H9 (cell line): ENCODE measurements at regions not wholly inside any gene's neighbourhood (a gene's known extent, or its start where the extent isn't known, plus 50 kb on each side); places are given as distances from the start of the nearest gene placed in this dataset.

Source experiments
- DNase-seq: peaks from one replicate; pipeline ENCODE4 v3.0.0-alpha.2; 2017
- H2AFZ ChIP-seq: one replicate; pipeline ENCODE4 v1.6.1; 2013; ENCODE audit warnings: mild to moderate bottlenecking, low read length, control low read depth, moderate library complexity
- H2AK5ac ChIP-seq: 2 replicates; pipeline ENCODE4 v1.6.1; 2013; ENCODE audit warnings: low read length, control low read depth, mixed read lengths; ENCODE audit not compliant: insufficient read length
- H2BK120ac ChIP-seq: one replicate; pipeline ENCODE4 v1.6.1; 2013; ENCODE audit warnings: low read depth, mild to moderate bottlenecking, low read length, control low read depth, inconsistent platforms; ENCODE audit not compliant: poor library complexity, severe bottlenecking
- H2BK12ac ChIP-seq: 2 replicates; pipeline ENCODE4 v1.6.1; 2013; ENCODE audit warnings: low read length, control low read depth, mixed read lengths, low read depth; ENCODE audit not compliant: insufficient read length
- H2BK15ac ChIP-seq: 2 replicates; pipeline ENCODE4 v1.6.1; 2013; ENCODE audit warnings: low read depth, low read length, control low read depth
- H2BK20ac ChIP-seq: one replicate; pipeline ENCODE4 v1.6.1; 2013; ENCODE audit warnings: low read depth, mild to moderate bottlenecking, low read length, control low read depth, inconsistent platforms; ENCODE audit not compliant: poor library complexity, severe bottlenecking
- H2BK5ac ChIP-seq: 2 replicates; pipeline ENCODE4 v1.6.1; 2013; ENCODE audit warnings: low read length, control low read depth, mixed read lengths; ENCODE audit not compliant: insufficient read length
- H3K14ac ChIP-seq: 2 replicates; pipeline ENCODE4 v1.6.1; 2013; ENCODE audit warnings: low read length, control low read depth; ENCODE audit not compliant: insufficient read depth
- H3K18ac ChIP-seq: 2 replicates; pipeline ENCODE4 v1.6.1; 2013; ENCODE audit warnings: low read depth, mild to moderate bottlenecking, mixed read lengths, low read length, control low read depth; ENCODE audit not compliant: insufficient read length
- H3K23ac ChIP-seq: 2 replicates; pipeline ENCODE4 v1.6.1; 2013; ENCODE audit warnings: low read length, control low read depth, mixed read lengths, low read depth; ENCODE audit not compliant: insufficient read length
- H3K23me2 ChIP-seq: 2 replicates; pipeline ENCODE4 v1.6.1; 2013; ENCODE audit warnings: low read depth, mild to moderate bottlenecking, mixed read lengths, low read length, control low read depth; ENCODE audit not compliant: insufficient read length, poor library complexity, severe bottlenecking
- H3K27ac ChIP-seq: 2 replicates; pipeline ENCODE4 v1.5.1; 2013; ENCODE audit warnings: low read length, control low read depth, mixed read lengths, low read depth; ENCODE audit not compliant: insufficient read length
- H3K27me3 ChIP-seq: 2 replicates; pipeline ENCODE4 v1.6.1; 2013; ENCODE audit warnings: low read length, control low read depth, inconsistent platforms; ENCODE audit not compliant: insufficient read depth
- H3K4ac ChIP-seq: 2 replicates; pipeline ENCODE4 v1.6.1; 2013; ENCODE audit warnings: low read depth, mild to moderate bottlenecking, control low read depth, inconsistent platforms, low read length, moderate library complexity
- H3K4me1 ChIP-seq: 2 replicates; pipeline ENCODE4 v1.6.1; 2013; ENCODE audit warnings: low read length, control low read depth, inconsistent platforms; ENCODE audit not compliant: insufficient read depth
- H3K4me2 ChIP-seq: 2 replicates; pipeline ENCODE4 v1.6.1; 2013; ENCODE audit warnings: low read length, control low read depth, mixed read lengths; ENCODE audit not compliant: insufficient read length, insufficient read depth
- H3K56ac ChIP-seq: 2 replicates; pipeline ENCODE4 v1.6.1; 2013; ENCODE audit warnings: low read depth, mild to moderate bottlenecking, mixed read lengths, low read length, control low read depth; ENCODE audit not compliant: insufficient read length
- H3K79me1 ChIP-seq: 2 replicates; pipeline ENCODE4 v1.6.1; 2013; ENCODE audit warnings: low read depth, mild to moderate bottlenecking, moderate library complexity, low read length, control low read depth, inconsistent platforms; ENCODE audit not compliant: insufficient read depth, poor library complexity, severe bottlenecking
- H3K79me2 ChIP-seq: 2 replicates; pipeline ENCODE4 v1.6.1; 2013; ENCODE audit warnings: low read length, control low read depth, inconsistent platforms; ENCODE audit not compliant: insufficient read depth
- H3K9ac ChIP-seq: 2 replicates; pipeline ENCODE4 v1.6.1; 2013; ENCODE audit warnings: low read length, control low read depth, mixed read lengths; ENCODE audit not compliant: insufficient read length; ENCODE audit errors: extremely low read depth
- H3K9me3 ChIP-seq: one replicate; pipeline ENCODE4 v1.6.1; 2013; ENCODE audit warnings: low read depth, low read length, inconsistent platforms; ENCODE audit not compliant: control insufficient read depth
- H3T11ph ChIP-seq: one replicate; pipeline ENCODE4 v1.6.1; 2013; ENCODE audit warnings: mild to moderate bottlenecking, low read length, control low read depth, inconsistent platforms
- H4K20me1 ChIP-seq: one replicate; pipeline ENCODE4 v1.6.1; 2013; ENCODE audit not compliant: control insufficient read depth, insufficient read length, insufficient read depth
- H4K5ac ChIP-seq: 2 replicates; pipeline ENCODE4 v1.6.1; 2013; ENCODE audit warnings: low read depth, mild to moderate bottlenecking, mixed read lengths, low read length, control low read depth; ENCODE audit not compliant: insufficient read length
- H4K8ac ChIP-seq: replicated peaks from 2 replicates; pipeline ENCODE4 v1.6.1; 2013; ENCODE audit warnings: low read length, control low read depth, mixed read lengths, low read depth; ENCODE audit not compliant: insufficient read length
- H4K91ac ChIP-seq: 2 replicates; pipeline ENCODE4 v1.6.1; 2013; ENCODE audit warnings: low read depth, mild to moderate bottlenecking, moderate library complexity, mixed read lengths, low read length, control low read depth; ENCODE audit not compliant: insufficient read length
- H3K27ac Mint-ChIP-seq, 3 experiments: 2 replicates in 2 of 3; 3 replicates in 1 of 3; pipeline ENCODE4 v1.8.0; 2020 to 2021; ENCODE audit warnings: mixed read lengths in 3 of 3, mild to moderate bottlenecking in 1 of 3, moderate library complexity in 1 of 3
- H3K27me3 Mint-ChIP-seq: 2 replicates; pipeline ENCODE4 v1.8.0; 2021; ENCODE audit warnings: low read depth, mild to moderate bottlenecking, moderate library complexity, mixed read lengths
- H3K36me3 Mint-ChIP-seq, 3 experiments: 2 replicates in 2 of 3; 3 replicates in 1 of 3; pipeline ENCODE4 v1.8.0; 2020 to 2021; ENCODE audit warnings: low read depth in 3 of 3, mixed read lengths in 3 of 3; ENCODE audit not compliant: insufficient read depth in 1 of 3
- H3K4me1 Mint-ChIP-seq, 2 experiments: 2 replicates each; pipeline ENCODE4 v1.8.0; 2020; ENCODE audit warnings: mixed read lengths in 2 of 2
- H3K4me3 Mint-ChIP-seq, 2 experiments: 2 replicates in 1 of 2; 3 replicates in 1 of 2; pipeline ENCODE4 v1.8.0; 2020 to 2021; ENCODE audit warnings: mild to moderate bottlenecking in 2 of 2, mixed read lengths in 2 of 2, moderate library complexity in 1 of 2
- H3K9me3 Mint-ChIP-seq, 2 experiments: 2 replicates in 1 of 2; 3 replicates in 1 of 2; pipeline ENCODE4 v1.8.0; 2020; ENCODE audit warnings: mild to moderate bottlenecking in 2 of 2, mixed read lengths in 2 of 2, moderate library complexity in 1 of 2
- CTCF ChIP-seq: fragments of 200-600 bp; sonication (generic); conservative IDR thresholded peaks from 3 replicates; pipeline ENCODE4 v1.8.0; 2021; ENCODE audit warnings: antibody characterized with exemption, mild to moderate bottlenecking
- WGBS: extraction: QIAGEN DNeasy Blood & Tissue Kit; methylation state at CpG from one replicate; pipeline ENCODE4 v1.1.7; 2013; ENCODE audit warnings: missing lambda C conversion rate, low lambda C conversion rate, mixed read lengths; ENCODE audit not compliant: insufficient read length; ENCODE audit errors: extremely low coverage; 5-methylcytosine and 5-hydroxymethylcytosine counted together

- H3K9me3 ChIP-seq: no peaks in the 10 kb centered on the region
- no peak overlapping the region for H2BK120ac ChIP-seq
- no peak overlapping the region for H2BK20ac ChIP-seq
- TF ChIP-seq CTCF: no peak
- no peak overlapping the region for H3K4me3 Mint-ChIP-seq
- H3T11ph ChIP-seq: no peak overlapping the region
- no peak overlapping the region for H2BK12ac ChIP-seq
- H3K9ac ChIP-seq: no peak overlapping the region
- H3K4me2 ChIP-seq: no peak overlapping the region
- peak overlapping the region in 2 of 3 experiments; percentile 15 to 81; a peak in 2 of 7 replicates for H3K27ac Mint-ChIP-seq
- H3K79me2 ChIP-seq: no peaks in the 10 kb centered on the region
- no peak overlapping the region for H3K4ac ChIP-seq
- no peak overlapping the region for H2BK15ac ChIP-seq
- no peaks in the 10 kb centered on the region for H3K27me3 Mint-ChIP-seq
- no peak overlapping the region; the same call in 1 of the 2 replicates for H3K14ac ChIP-seq
- no peak overlapping the region for H3K23ac ChIP-seq
- H3K23me2 ChIP-seq: no peaks in the 10 kb centered on the region
- no peak overlapping the region for H3K27ac ChIP-seq
- H3K9me3 Mint-ChIP-seq: no peaks in the 10 kb centered on the region
- no peak overlapping the region for H4K91ac ChIP-seq
- no peak overlapping the region for H4K8ac ChIP-seq
- no peaks in the 10 kb centered on the region for H3K79me1 ChIP-seq
- H3K4me1 ChIP-seq: peaks cover 3% of the 10 kb centered on the region; the same call in 1 of the 2 replicates
- H4K5ac ChIP-seq: no peak overlapping the region
- H2AK5ac ChIP-seq: no peak overlapping the region
- no peak overlapping the region for H3K56ac ChIP-seq
- peaks cover 22 to 24% of the 10 kb centered on the region in 2 experiments for H3K4me1 Mint-ChIP-seq
- H3K18ac ChIP-seq: peak overlapping the region; percentile 30
- no peak overlapping the region for H2BK5ac ChIP-seq
- H3K27me3 ChIP-seq: no peaks in the 10 kb centered on the region
- H3K36me3 Mint-ChIP-seq: no peaks in the 10 kb centered on the region; a peak in 1 of 7 replicates
- WGBS: no CpG with 5 or more reads among the region's 19 CpGs
- DNase-seq: no peak
- H2AFZ ChIP-seq: no peak overlapping the region
- H4K20me1 ChIP-seq: no peaks in the 10 kb centered on the region
Measured at GRCh38 chr15:26178640-26179220, 315.6 kb upstream of the ATP10A start.
